H9 (cell line): ENCODE measurements at regions not wholly inside any gene's neighbourhood (a gene's known extent, or its start where the extent isn't known, plus 50 kb on each side); places are given as distances from the start of the nearest gene placed in this dataset.

ENCODE experiments used
- DNase-seq: peaks from one replicate; pipeline ENCODE4 v3.0.0-alpha.2; 2017
- H2AFZ ChIP-seq: one replicate; pipeline ENCODE4 v1.6.1; 2013; ENCODE audit warnings: mild to moderate bottlenecking, low read length, control low read depth, moderate library complexity
- H2AK5ac ChIP-seq: 2 replicates; pipeline ENCODE4 v1.6.1; 2013; ENCODE audit warnings: low read length, control low read depth, mixed read lengths; ENCODE audit not compliant: insufficient read length
- H2BK120ac ChIP-seq: one replicate; pipeline ENCODE4 v1.6.1; 2013; ENCODE audit warnings: low read depth, mild to moderate bottlenecking, low read length, control low read depth, inconsistent platforms; ENCODE audit not compliant: poor library complexity, severe bottlenecking
- H2BK12ac ChIP-seq: 2 replicates; pipeline ENCODE4 v1.6.1; 2013; ENCODE audit warnings: low read length, control low read depth, mixed read lengths, low read depth; ENCODE audit not compliant: insufficient read length
- H2BK15ac ChIP-seq: 2 replicates; pipeline ENCODE4 v1.6.1; 2013; ENCODE audit warnings: low read depth, low read length, control low read depth
- H2BK20ac ChIP-seq: one replicate; pipeline ENCODE4 v1.6.1; 2013; ENCODE audit warnings: low read depth, mild to moderate bottlenecking, low read length, control low read depth, inconsistent platforms; ENCODE audit not compliant: poor library complexity, severe bottlenecking
- H2BK5ac ChIP-seq: 2 replicates; pipeline ENCODE4 v1.6.1; 2013; ENCODE audit warnings: low read length, control low read depth, mixed read lengths; ENCODE audit not compliant: insufficient read length
- H3K14ac ChIP-seq: 2 replicates; pipeline ENCODE4 v1.6.1; 2013; ENCODE audit warnings: low read length, control low read depth; ENCODE audit not compliant: insufficient read depth
- H3K18ac ChIP-seq: 2 replicates; pipeline ENCODE4 v1.6.1; 2013; ENCODE audit warnings: low read depth, mild to moderate bottlenecking, mixed read lengths, low read length, control low read depth; ENCODE audit not compliant: insufficient read length
- H3K23ac ChIP-seq: 2 replicates; pipeline ENCODE4 v1.6.1; 2013; ENCODE audit warnings: low read length, control low read depth, mixed read lengths, low read depth; ENCODE audit not compliant: insufficient read length
- H3K23me2 ChIP-seq: 2 replicates; pipeline ENCODE4 v1.6.1; 2013; ENCODE audit warnings: low read depth, mild to moderate bottlenecking, mixed read lengths, low read length, control low read depth; ENCODE audit not compliant: insufficient read length, poor library complexity, severe bottlenecking
- H3K27ac ChIP-seq: 2 replicates; pipeline ENCODE4 v1.5.1; 2013; ENCODE audit warnings: low read length, control low read depth, mixed read lengths, low read depth; ENCODE audit not compliant: insufficient read length
- H3K27me3 ChIP-seq: 2 replicates; pipeline ENCODE4 v1.6.1; 2013; ENCODE audit warnings: low read length, control low read depth, inconsistent platforms; ENCODE audit not compliant: insufficient read depth
- H3K4ac ChIP-seq: 2 replicates; pipeline ENCODE4 v1.6.1; 2013; ENCODE audit warnings: low read depth, mild to moderate bottlenecking, control low read depth, inconsistent platforms, low read length, moderate library complexity
- H3K4me1 ChIP-seq: 2 replicates; pipeline ENCODE4 v1.6.1; 2013; ENCODE audit warnings: low read length, control low read depth, inconsistent platforms; ENCODE audit not compliant: insufficient read depth
- H3K4me2 ChIP-seq: 2 replicates; pipeline ENCODE4 v1.6.1; 2013; ENCODE audit warnings: low read length, control low read depth, mixed read lengths; ENCODE audit not compliant: insufficient read length, insufficient read depth
- H3K56ac ChIP-seq: 2 replicates; pipeline ENCODE4 v1.6.1; 2013; ENCODE audit warnings: low read depth, mild to moderate bottlenecking, mixed read lengths, low read length, control low read depth; ENCODE audit not compliant: insufficient read length
- H3K79me1 ChIP-seq: 2 replicates; pipeline ENCODE4 v1.6.1; 2013; ENCODE audit warnings: low read depth, mild to moderate bottlenecking, moderate library complexity, low read length, control low read depth, inconsistent platforms; ENCODE audit not compliant: insufficient read depth, poor library complexity, severe bottlenecking
- H3K79me2 ChIP-seq: 2 replicates; pipeline ENCODE4 v1.6.1; 2013; ENCODE audit warnings: low read length, control low read depth, inconsistent platforms; ENCODE audit not compliant: insufficient read depth
- H3K9ac ChIP-seq: 2 replicates; pipeline ENCODE4 v1.6.1; 2013; ENCODE audit warnings: low read length, control low read depth, mixed read lengths; ENCODE audit not compliant: insufficient read length; ENCODE audit errors: extremely low read depth
- H3K9me3 ChIP-seq: one replicate; pipeline ENCODE4 v1.6.1; 2013; ENCODE audit warnings: low read depth, low read length, inconsistent platforms; ENCODE audit not compliant: control insufficient read depth
- H3T11ph ChIP-seq: one replicate; pipeline ENCODE4 v1.6.1; 2013; ENCODE audit warnings: mild to moderate bottlenecking, low read length, control low read depth, inconsistent platforms
- H4K20me1 ChIP-seq: one replicate; pipeline ENCODE4 v1.6.1; 2013; ENCODE audit not compliant: control insufficient read depth, insufficient read length, insufficient read depth
- H4K5ac ChIP-seq: 2 replicates; pipeline ENCODE4 v1.6.1; 2013; ENCODE audit warnings: low read depth, mild to moderate bottlenecking, mixed read lengths, low read length, control low read depth; ENCODE audit not compliant: insufficient read length
- H4K8ac ChIP-seq: replicated peaks from 2 replicates; pipeline ENCODE4 v1.6.1; 2013; ENCODE audit warnings: low read length, control low read depth, mixed read lengths, low read depth; ENCODE audit not compliant: insufficient read length
- H4K91ac ChIP-seq: 2 replicates; pipeline ENCODE4 v1.6.1; 2013; ENCODE audit warnings: low read depth, mild to moderate bottlenecking, moderate library complexity, mixed read lengths, low read length, control low read depth; ENCODE audit not compliant: insufficient read length
- H3K27ac Mint-ChIP-seq, 3 experiments: 2 replicates in 2 of 3; 3 replicates in 1 of 3; pipeline ENCODE4 v1.8.0; 2020 to 2021; ENCODE audit warnings: mixed read lengths in 3 of 3, mild to moderate bottlenecking in 1 of 3, moderate library complexity in 1 of 3
- H3K27me3 Mint-ChIP-seq: 2 replicates; pipeline ENCODE4 v1.8.0; 2021; ENCODE audit warnings: low read depth, mild to moderate bottlenecking, moderate library complexity, mixed read lengths
- H3K36me3 Mint-ChIP-seq, 3 experiments: 2 replicates in 2 of 3; 3 replicates in 1 of 3; pipeline ENCODE4 v1.8.0; 2020 to 2021; ENCODE audit warnings: low read depth in 3 of 3, mixed read lengths in 3 of 3; ENCODE audit not compliant: insufficient read depth in 1 of 3
- H3K4me1 Mint-ChIP-seq, 2 experiments: 2 replicates each; pipeline ENCODE4 v1.8.0; 2020; ENCODE audit warnings: mixed read lengths in 2 of 2
- H3K4me3 Mint-ChIP-seq, 2 experiments: 2 replicates in 1 of 2; 3 replicates in 1 of 2; pipeline ENCODE4 v1.8.0; 2020 to 2021; ENCODE audit warnings: mild to moderate bottlenecking in 2 of 2, mixed read lengths in 2 of 2, moderate library complexity in 1 of 2
- H3K9me3 Mint-ChIP-seq, 2 experiments: 2 replicates in 1 of 2; 3 replicates in 1 of 2; pipeline ENCODE4 v1.8.0; 2020; ENCODE audit warnings: mild to moderate bottlenecking in 2 of 2, mixed read lengths in 2 of 2, moderate library complexity in 1 of 2
- CTCF ChIP-seq: fragments of 200-600 bp; sonication (generic); conservative IDR thresholded peaks from 3 replicates; pipeline ENCODE4 v1.8.0; 2021; ENCODE audit warnings: antibody characterized with exemption, mild to moderate bottlenecking
- WGBS: extraction: QIAGEN DNeasy Blood & Tissue Kit; methylation state at CpG from one replicate; pipeline ENCODE4 v1.1.7; 2013; ENCODE audit warnings: missing lambda C conversion rate, low lambda C conversion rate, mixed read lengths; ENCODE audit not compliant: insufficient read length; ENCODE audit errors: extremely low coverage; 5-methylcytosine and 5-hydroxymethylcytosine counted together

- Histone ChIP-seq H2BK20ac (no peak overlapping the region), H2BK15ac (no peak overlapping the region), H4K8ac (no peak overlapping the region), H3K4me1 (no peaks in the 10 kb centered on the region), H2BK12ac (no peak overlapping the region), H4K91ac (no peak overlapping the region), H3T11ph (no peak overlapping the region), H3K9me3 (no peaks in the 10 kb centered on the region), H2AK5ac (no peak overlapping the region), H2BK5ac (no peak overlapping the region), H3K23ac (no peak overlapping the region), H3K4me2 (no peak overlapping the region), H3K14ac (no peak overlapping the region), H2AFZ (no peak overlapping the region), H3K4ac (no peak overlapping the region), H3K9ac (no peak overlapping the region), H2BK120ac (no peak overlapping the region), H3K18ac (no peak overlapping the region), H4K5ac (no peak overlapping the region), H4K20me1 (no peaks in the 10 kb centered on the region), H3K27ac (no peak overlapping the region), H3K79me2 (no peaks in the 10 kb centered on the region), H3K23me2 (no peaks in the 10 kb centered on the region), H3K27me3 (no peaks in the 10 kb centered on the region), H3K56ac (no peak overlapping the region), H3K79me1 (no peaks in the 10 kb centered on the region)
- H3K9me3 Mint-ChIP-seq, result peaks cover 0 to 2% of the 10 kb centered on the region in 2 experiments; a peak in 1 of 5 replicates
- no peak for DNase-seq
- peaks cover 0 to 2% (median 1%) of the 10 kb centered on the region in 3 experiments; a peak in 3 of 7 replicates for H3K36me3 Mint-ChIP-seq
- no CpG with 5 or more reads among the region's 2 CpGs for WGBS
- TF ChIP-seq CTCF, result no peak
- H3K4me1 Mint-ChIP-seq, result peaks cover 2 to 5% of the 10 kb centered on the region in 2 experiments; a peak in 3 of 4 replicates
- no peak overlapping the region for H3K27ac Mint-ChIP-seq
- no peaks in the 10 kb centered on the region for H3K27me3 Mint-ChIP-seq
- H3K4me3 Mint-ChIP-seq, result no peak overlapping the region
Observed at GRCh38 chr12:19802915-19803314, 363.6 kb downstream of the AEBP2 start.
